EH (cell line): ENCODE measurements at regions not wholly inside any gene's neighbourhood (a gene's known extent, or its start where the extent isn't known, plus 50 kb on each side); places are given as distances from the start of the nearest gene placed in this dataset.
A peak's percentile ranks its signal among the peaks of the same experiment; 100 is the strongest.

Experiments used
- DNase-seq: peaks from one replicate; pipeline ENCODE4 v3.0.0-alpha.2; 2015; ENCODE audit warnings: low read depth

- no peak for DNase-seq
Observed at GRCh38 chr5:60374409-60374808, 325.6 kb downstream of the DEPDC1B start.

- DNase-seq: no peak
Observed at GRCh38 chr5:60372786-60373185, 327.2 kb downstream of the DEPDC1B start.

- no peak for DNase-seq
Observed at GRCh38 chr5:60371065-60371464, 328.9 kb downstream of the DEPDC1B start.

- peak; percentile 11 for DNase-seq
Observed at GRCh38 chr5:60370508-60370907, 329.5 kb downstream of the DEPDC1B start.

GRCh38 chr5:60369391-60369790, 330.6 kb downstream of the DEPDC1B start:
- no peak for DNase-seq

GRCh38 chr5:60368100-60368499, 331.9 kb downstream of the DEPDC1B start:
- no peak for DNase-seq

GRCh38 chr5:60366489-60366888, 333.5 kb downstream of the DEPDC1B start:
- DNase-seq: peak; percentile 13

- peak; percentile 58 for DNase-seq
Observed at GRCh38 chr5:60365001-60365400, 335.0 kb downstream of the DEPDC1B start.

GRCh38 chr5:60362158-60362557, 337.8 kb downstream of the DEPDC1B start:
- DNase-seq: peak; percentile 48

GRCh38 chr5:60360355-60360754, 339.6 kb downstream of the DEPDC1B start:
- DNase-seq: no peak

GRCh38 chr5:60357302-60357701, 342.7 kb downstream of the DEPDC1B start:
- DNase-seq: no peak

- DNase-seq: no peak
Observed at GRCh38 chr5:60356745-60357144, 343.2 kb downstream of the DEPDC1B start.

- no peak for DNase-seq
Observed at GRCh38 chr5:60355181-60355580, 344.8 kb downstream of the DEPDC1B start.

- no peak for DNase-seq
Observed at GRCh38 chr5:60354311-60354710, 345.7 kb downstream of the DEPDC1B start.

GRCh38 chr5:60352992-60353599, 346.9 kb downstream of the DEPDC1B start:
- no peak for DNase-seq

GRCh38 chr5:60350794-60351193, 349.2 kb downstream of the DEPDC1B start:
- DNase-seq: no peak

GRCh38 chr5:60349891-60350415, 350.0 kb downstream of the DEPDC1B start:
- no peak for DNase-seq

- no peak for DNase-seq
Observed at GRCh38 chr5:60346393-60346792, 353.6 kb downstream of the DEPDC1B start.

GRCh38 chr5:60343102-60343501, 356.9 kb downstream of the DEPDC1B start:
- DNase-seq: no peak

GRCh38 chr5:60340965-60341471, 358.9 kb downstream of the DEPDC1B start:
- no peak for DNase-seq

GRCh38 chr5:60340326-60340725, 359.6 kb downstream of the DEPDC1B start:
- DNase-seq: no peak

GRCh38 chr5:60339691-60340201, 360.2 kb downstream of the DEPDC1B start:
- DNase-seq: no peak

GRCh38 chr5:60338846-60339245, 361.1 kb downstream of the DEPDC1B start:
- no peak for DNase-seq

GRCh38 chr5:60336491-60336890, 363.5 kb downstream of the DEPDC1B start:
- no peak for DNase-seq
